Lung (tissue), 11 donors: ENCODE measurements at regions not wholly inside any gene's neighbourhood (a gene's known extent, or its start where the extent isn't known, plus 50 kb on each side); places are given as distances from the start of the nearest gene placed in this dataset.

Experiments
- ATAC-seq: fragments of 200-7000 bp; cut with Tn5 transposase; one replicate; pipeline ENCODE4 v1.9.1; 2020; ENCODE audit warnings: moderate number of reproducible peaks; ENCODE audit not compliant: insufficient read depth, low FRiP score
- DNase-seq, 3 donors: peaks; one replicate each; pipeline ENCODE4 v3.0.0-alpha.2; 2013 to 2017
- H3K27ac ChIP-seq, 2 donors: one replicate each; pipeline ENCODE4 v1.5.1; 2013; ENCODE audit warnings: mild to moderate bottlenecking in 2 of 2, moderate library complexity in 2 of 2, control low read depth in 1 of 2, inconsistent platforms in 1 of 2, low read depth in 1 of 2, low read length in 1 of 2
- H3K27me3 ChIP-seq, 3 donors: one replicate each; pipeline ENCODE4 v1.5.1; 2013; ENCODE audit warnings: low read length in 2 of 3; ENCODE audit not compliant: control insufficient read depth in 3 of 3, insufficient read depth in 3 of 3
- H3K36me3 ChIP-seq, 4 donors: one replicate each; pipeline ENCODE4 v1.5.1; 2013; ENCODE audit warnings: low read length in 4 of 4, mild to moderate bottlenecking in 1 of 4, moderate library complexity in 1 of 4; ENCODE audit not compliant: control insufficient read depth in 4 of 4, insufficient read depth in 4 of 4
- H3K4me1 ChIP-seq, 5 donors: one replicate each; pipeline ENCODE4 v1.5.1; 2013; ENCODE audit warnings: low read length in 5 of 5, mild to moderate bottlenecking in 2 of 5, moderate library complexity in 1 of 5; ENCODE audit not compliant: control insufficient read depth in 5 of 5, insufficient read depth in 5 of 5
- H3K4me3 ChIP-seq: one replicate; pipeline ENCODE4 v1.5.1; 2013; ENCODE audit warnings: mild to moderate bottlenecking, control low read depth, moderate library complexity
- H3K9ac ChIP-seq, 2 donors: one replicate each; pipeline ENCODE4 v1.5.1; 2013; ENCODE audit warnings: low read length in 2 of 2, control low read depth in 1 of 2; ENCODE audit not compliant: insufficient read depth in 1 of 2
- H3K9me3 ChIP-seq, 4 donors: one replicate each; pipeline ENCODE4 v1.5.1; 2013; ENCODE audit warnings: low read length in 3 of 4, mild to moderate bottlenecking in 1 of 4, moderate library complexity in 1 of 4; ENCODE audit not compliant: control insufficient read depth in 4 of 4, insufficient read depth in 3 of 4
- CTCF ChIP-seq: IDR thresholded peaks from 2 replicates; pipeline ENCODE4 v1.5.1; 2012; ENCODE audit warnings: mild to moderate bottlenecking; ENCODE audit errors: control extremely low read depth, extremely low read depth
- WGBS, 2 donors: extraction: QIAGEN DNeasy Blood & Tissue Kit; methylation state at CpG; one replicate each; pipeline ENCODE4 v1.1.7; 2013; 5-methylcytosine and 5-hydroxymethylcytosine counted together
- donor health status: control.
- donor health status: control.
- donor health status: Bipolar disorder and iron deficiency.
- donor health status: healthy.
- donor health status: DM: yes; HTN: yes; CAD: no.

- Histone ChIP-seq H3K9me3 (no peaks in the 10 kb centered on the region), H3K36me3 (no peaks in the 10 kb centered on the region), H3K9ac (no peak overlapping the region), H3K4me1 (no peaks in the 10 kb centered on the region), H3K27ac (no peak overlapping the region), H3K4me3 (no peak overlapping the region), H3K27me3 (peaks cover 0 to 2% (median 0%) of the 10 kb centered on the region in 3 donors)
- DNase-seq (peak in 1 of 3 donors; percentile 11), ATAC-seq (no peak)
- TF ChIP-seq CTCF: no peak
- 67 to 76% methylated on average over 4 of the region's 4 CpGs for WGBS, 2 donors
Observed at GRCh38 chr18:2340335-2340734, 231.0 kb downstream of the METTL4 start.

DNA sequence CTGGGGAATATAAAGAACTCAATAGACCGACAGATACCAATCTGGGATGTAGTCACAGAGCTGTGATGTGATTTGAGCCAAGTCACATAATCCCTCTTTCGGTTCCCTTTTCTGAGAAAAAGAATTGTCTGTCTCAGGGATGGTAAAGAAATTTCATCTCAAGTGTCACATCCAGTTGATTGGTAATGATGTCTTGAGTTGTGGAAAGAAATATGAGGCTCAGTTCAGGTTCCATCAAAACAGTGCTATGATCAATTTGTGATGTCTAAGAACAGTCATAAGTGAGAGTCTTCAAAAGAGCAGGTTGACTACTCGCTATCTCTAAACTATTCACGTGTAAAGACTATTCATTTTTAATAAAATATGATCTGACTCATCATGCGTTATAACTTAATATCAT, 223.3 kb downstream of the METTL4 start:
- Histone ChIP-seq H3K9ac (no peak overlapping the region), H3K4me1 (no peaks in the 10 kb centered on the region), H3K27ac (no peak overlapping the region), H3K9me3 (no peaks in the 10 kb centered on the region), H3K27me3 (no peaks in the 10 kb centered on the region), H3K4me3 (no peak overlapping the region), H3K36me3 (no peaks in the 10 kb centered on the region)
- TF ChIP-seq CTCF: no peak
- no peak for ATAC-seq
- WGBS, 2 donors: 78 to 86% methylated on average over 5 of the region's 5 CpGs
- no peak for DNase-seq

DNA sequence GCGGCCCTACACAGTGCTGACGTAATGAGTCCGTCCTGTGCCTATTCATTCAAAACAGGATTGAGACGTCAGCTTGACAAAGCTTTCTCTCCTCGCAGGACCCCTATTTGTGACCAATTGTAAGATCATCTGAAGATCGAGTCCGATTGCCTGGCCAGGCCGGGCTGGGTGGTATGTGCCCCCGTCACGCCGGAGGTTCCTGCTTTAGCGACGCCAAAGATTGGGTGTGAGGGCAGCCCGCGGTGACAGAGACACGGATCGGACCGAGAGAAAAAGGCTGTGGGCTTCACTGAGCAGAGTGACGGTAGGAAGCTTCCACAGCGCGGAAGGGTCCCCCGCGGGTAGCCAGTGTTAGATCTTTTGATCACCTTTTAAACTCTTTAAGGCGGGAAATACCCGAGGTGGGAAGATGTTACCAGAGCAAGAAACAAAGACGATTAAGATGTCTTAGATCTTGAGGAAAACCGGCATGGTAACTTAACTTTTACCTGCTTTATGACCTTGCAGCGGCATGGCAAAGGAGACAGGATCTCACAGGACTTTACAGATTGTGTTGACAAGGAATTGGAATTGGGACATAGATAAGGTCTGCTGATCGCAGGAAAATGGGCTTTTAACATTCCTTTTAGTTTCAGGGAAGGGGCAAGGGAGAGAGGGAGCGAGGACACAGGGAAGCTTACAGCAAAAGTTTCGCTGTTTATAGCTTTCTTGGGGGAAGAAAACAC, 220.0 kb downstream of the METTL4 start:
- 84 to 91% methylated on average over 31 of the region's 31 CpGs for WGBS, 2 donors
- no peaks in the 10 kb centered on the region for H3K36me3 ChIP-seq

More for the DNA sequence above, 220.0 kb downstream of the METTL4 start:
- Histone ChIP-seq H3K9me3 (peaks cover 0 to 3% (median 0%) of the 10 kb centered on the region in 4 donors), H3K27ac (no peak overlapping the region), H3K9ac (no peak overlapping the region), H3K4me1 (no peaks in the 10 kb centered on the region), H3K27me3 (no peaks in the 10 kb centered on the region), H3K4me3 (no peak overlapping the region)
- ATAC-seq (no peak), DNase-seq (no peak)
- TF ChIP-seq CTCF: no peak
